Bone marrow (tissue), 2 donors: ENCODE measurements at regions not wholly inside any gene's neighbourhood (a gene's known extent, or its start where the extent isn't known, plus 50 kb on each side); places are given as distances from the start of the nearest gene placed in this dataset.
"Not testable (repeated sequence)": the region's sequence is repeated elsewhere in the genome, so short reads cannot be mapped to it uniquely, and the experiment has no call there.

Source experiments
- DNase-seq, 2 donors: peaks; one replicate each; lab custom pipeline; 2025; lab: John Stamatoyannopoulos, UW

DNA sequence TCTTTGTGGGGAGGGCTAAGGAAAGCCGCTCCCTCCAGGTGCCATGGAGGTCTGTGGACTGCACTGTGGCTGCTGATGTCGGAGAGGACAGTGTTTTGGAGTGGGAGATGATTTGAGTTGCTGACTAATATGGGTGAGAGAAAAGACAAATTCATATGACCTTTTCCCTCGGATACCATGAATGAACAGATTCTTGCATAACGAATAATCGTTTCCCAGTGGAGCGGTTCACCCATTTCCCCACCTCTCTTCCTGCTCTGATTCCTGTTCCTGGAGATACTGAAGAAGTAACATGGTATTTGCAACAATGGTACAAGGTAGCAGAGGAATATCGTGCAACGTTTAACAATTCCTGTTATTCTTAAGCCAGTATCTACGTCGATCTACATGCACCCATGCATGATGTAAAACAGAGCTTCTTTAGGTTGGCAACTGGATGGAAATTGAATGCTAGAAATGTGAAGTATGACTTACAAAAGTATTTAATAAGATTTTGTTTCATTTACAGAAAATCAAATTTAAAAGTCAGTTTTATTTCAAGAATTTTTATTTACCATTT lies 227.1 kb downstream of the TOMM20 start:
- DNase-seq: no peak

- no peak for DNase-seq
Measured at GRCh38 chr1:234900595-234900994, 228.0 kb downstream of the TOMM20 start.

- DNase-seq: no peak
Measured at GRCh38 chr1:234899730-234900072, 228.9 kb downstream of the TOMM20 start.

GRCh38 chr1:234899041-234899729 lies 229.5 kb downstream of the TOMM20 start:
- DNase-seq: no peak

DNA sequence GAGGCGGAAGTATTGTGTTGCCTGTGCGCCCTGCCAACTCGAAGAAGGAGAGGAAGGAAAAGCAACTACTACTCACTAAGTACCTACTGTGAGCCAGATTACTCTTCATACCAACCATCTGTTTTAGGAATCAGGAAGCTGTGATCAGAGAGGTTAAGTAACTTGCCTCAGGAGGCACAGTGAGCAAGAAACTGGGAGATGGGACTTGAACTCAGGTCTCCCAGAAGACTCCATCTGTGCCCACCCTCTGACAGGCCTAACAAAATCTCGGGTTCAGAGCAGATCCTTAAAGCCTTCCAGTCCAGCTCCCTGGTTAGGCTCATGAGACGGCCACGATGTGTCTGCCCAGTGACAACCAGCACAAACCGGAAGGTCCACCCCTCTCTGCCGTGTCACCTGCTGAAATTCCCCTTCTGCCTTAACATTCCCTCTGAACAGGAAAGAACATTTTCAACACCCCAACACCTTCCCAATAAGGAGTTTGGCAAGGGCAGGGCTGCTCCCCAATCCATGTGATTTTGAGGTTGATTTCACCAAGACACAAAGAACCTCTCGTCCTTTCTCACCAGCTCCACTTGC lies 230.1 kb downstream of the TOMM20 start:
- DNase-seq: no peak

DNA sequence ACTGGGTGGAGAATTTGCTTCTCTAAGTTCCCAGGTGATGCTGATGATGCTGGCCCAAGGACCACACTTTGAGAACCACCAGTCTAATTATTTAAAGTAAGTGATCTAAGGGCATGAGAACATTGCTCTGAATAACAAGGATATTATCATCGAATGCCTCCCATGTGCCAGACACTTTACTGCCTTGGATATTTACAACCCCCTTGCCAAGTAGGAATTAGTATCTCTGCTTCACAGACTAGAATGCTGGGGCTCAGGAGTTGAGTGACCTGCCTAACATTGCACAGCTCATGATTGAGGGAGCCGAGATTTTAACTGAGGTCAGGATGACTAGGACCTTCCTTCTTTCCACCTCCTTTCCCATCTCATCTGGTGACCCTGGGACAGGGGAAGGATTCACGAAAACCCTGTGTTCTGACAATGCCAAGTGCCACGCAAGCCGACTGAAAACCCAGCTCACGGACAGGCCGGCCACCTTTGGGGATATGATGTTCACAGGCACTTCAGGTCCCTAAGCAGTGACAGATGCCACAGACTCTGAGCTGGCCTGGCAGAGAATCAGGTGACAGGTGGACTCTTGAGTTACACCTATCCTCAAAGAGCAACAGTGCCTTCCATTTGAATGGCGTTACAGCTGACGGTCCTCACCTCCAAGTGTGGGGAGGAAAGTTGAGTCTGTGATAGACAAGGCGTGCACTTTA lies 230.7 kb downstream of the TOMM20 start:
- no peak for DNase-seq

DNA sequence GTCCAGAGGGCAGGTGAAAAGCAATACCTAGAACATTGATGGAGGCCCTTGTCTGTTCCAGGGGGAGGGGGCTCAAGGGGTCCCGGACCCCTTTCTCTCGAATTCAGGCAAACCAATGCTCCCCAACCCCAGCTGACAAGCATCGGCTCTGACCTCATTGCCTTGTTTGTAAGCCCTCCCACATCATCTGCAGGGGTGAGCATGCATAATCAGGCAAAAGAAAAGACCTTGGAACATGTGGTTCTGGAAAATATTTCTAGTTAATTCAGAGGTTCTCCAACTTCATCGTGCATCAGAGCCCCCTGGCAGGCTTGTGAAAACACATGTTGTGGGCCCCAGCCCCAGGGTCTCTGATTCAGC lies 231.3 kb downstream of the TOMM20 start:
- DNase-seq: no peak

DNA sequence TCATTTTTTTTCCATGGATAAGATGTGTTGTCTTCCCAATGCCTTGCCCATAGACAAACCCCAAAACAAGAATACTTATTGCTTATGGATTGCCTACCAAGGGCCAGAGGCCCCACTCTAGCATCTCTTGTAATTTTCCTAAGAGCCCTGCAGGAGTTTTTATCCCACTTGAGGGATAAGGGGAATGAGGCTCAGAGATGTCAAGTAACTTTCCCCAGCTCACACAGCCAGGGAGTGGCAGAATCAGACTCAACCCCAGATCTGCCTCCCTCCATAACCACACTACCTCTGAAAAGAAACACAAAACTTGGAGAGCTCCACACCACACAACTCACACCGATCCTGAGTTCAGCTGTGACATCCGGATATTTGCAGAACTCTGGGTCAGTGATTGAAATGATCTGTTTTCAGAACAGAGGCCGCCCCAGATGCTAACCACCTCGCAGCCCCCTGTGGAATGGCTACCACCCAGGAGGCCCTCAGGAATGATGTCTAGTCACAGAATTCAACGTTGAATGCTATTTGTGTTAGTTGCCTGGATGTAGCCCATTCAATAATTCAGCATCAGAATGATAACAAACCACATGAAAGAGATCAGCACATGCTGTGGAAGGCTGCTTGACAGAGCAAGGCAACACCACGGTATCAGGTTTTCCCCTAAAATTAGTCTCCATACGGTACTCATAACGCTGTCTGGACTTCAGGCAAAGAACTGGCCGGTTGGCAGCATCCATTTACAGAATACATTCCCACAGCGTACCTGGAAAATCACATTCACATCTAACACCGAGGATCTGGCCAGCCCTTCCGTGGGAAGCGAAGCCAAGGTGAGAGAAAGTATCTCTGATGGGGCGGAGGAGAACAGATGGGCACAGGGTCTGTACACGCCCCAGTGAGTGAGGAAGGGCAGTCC lies 231.9 kb downstream of the TOMM20 start:
- DNase-seq: no peak

GRCh38 chr1:234893725-234894630 lies 234.7 kb downstream of the TOMM20 start:
- peak; percentile 18 to 76 for DNase-seq

- no peak for DNase-seq
Measured at GRCh38 chr1:234893359-234893724, 235.3 kb downstream of the TOMM20 start.

- no peak for DNase-seq
Measured at GRCh38 chr1:234892642-234893041, 236.0 kb downstream of the TOMM20 start.

DNA sequence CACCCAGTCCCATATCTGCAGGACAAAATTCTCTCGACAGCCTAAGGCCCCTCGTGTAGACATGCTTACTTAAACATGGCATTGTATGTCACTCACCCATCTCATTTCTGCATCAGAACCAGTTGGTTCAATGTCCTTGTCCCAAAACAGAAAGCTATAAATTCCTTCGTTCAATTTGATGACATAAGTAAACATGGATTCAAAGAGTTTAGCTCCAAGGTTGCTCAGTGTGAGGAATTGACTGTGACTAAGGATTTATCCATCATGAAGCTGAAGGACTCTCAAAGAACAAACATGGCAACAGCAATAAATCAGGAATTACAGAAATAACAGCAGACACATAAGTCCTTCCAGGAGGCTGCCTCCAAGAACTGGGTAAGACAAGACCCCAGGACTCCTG lies 237.2 kb downstream of the TOMM20 start:
- no peak for DNase-seq

GRCh38 chr1:234889643-234890042 lies 239.0 kb downstream of the TOMM20 start:
- DNase-seq: no peak

DNA sequence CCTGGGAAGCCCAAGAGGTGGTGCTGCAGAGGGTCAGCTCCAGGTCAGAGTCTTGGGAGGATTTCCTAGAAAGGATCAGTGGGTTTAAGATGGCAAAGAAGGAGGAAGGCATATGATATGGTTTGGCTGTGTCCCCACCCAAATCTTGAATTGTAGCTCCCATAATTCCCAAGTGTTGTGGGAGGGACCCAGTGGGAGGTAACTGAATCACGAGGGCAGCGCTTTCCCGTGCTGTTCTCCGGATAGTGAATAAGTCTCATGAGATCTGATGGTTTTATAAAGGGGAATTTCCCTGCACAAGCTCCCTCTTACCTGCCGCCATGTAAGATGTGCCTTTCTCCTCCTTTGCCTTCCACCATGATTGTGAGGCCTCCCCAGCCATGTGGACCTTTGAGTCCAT lies 240.4 kb downstream of the TOMM20 start:
- not testable (repeated sequence) for DNase-seq

- no peak for DNase-seq
Measured at GRCh38 chr1:234887016-234887900, 241.4 kb downstream of the TOMM20 start.

DNA sequence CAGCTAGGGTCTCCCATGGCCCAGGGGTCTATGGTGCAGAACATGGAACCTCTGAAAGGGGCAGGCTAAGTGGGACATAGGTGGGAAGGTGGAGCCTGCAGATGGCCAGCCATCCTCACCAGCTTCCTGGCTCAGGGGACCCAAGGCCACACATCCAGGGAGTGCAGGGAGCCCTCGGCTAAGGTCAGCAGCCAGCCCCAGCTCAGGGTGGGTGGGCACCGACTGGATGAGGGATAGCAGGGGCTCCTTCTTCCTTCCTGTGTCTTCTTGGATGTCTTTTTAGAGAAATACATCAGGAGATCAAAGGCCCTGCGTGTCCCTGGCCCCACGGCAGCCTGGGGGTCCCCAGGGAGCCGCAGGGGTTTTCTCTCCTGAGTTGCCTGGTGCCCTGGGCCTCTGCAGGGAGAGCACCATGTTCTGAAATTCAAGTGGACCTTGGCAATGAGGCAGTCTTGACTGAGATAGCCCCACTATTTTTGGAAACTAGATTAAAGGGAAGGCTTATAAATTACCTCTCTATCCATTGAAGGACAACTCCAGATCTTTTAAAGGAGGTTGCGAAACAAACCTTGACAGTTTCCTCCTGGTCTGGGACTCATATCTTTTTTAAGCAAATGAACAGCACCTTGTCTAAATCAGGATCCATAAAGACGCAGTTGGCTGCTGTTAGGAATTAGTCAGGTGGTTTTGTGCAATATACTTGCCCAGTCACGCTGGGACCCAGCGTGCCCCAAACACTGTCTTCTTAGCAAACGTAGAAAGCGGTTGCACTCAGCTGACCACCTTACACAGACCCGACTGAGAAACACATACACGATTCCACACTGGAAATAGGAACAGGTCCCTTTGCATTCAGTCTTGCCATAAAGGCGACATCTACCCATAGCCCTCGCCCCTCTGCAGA lies 242.3 kb downstream of the TOMM20 start:
- DNase-seq: no peak

- no peak for DNase-seq
Measured at GRCh38 chr1:234885601-234886000, 243.0 kb downstream of the TOMM20 start.

DNA sequence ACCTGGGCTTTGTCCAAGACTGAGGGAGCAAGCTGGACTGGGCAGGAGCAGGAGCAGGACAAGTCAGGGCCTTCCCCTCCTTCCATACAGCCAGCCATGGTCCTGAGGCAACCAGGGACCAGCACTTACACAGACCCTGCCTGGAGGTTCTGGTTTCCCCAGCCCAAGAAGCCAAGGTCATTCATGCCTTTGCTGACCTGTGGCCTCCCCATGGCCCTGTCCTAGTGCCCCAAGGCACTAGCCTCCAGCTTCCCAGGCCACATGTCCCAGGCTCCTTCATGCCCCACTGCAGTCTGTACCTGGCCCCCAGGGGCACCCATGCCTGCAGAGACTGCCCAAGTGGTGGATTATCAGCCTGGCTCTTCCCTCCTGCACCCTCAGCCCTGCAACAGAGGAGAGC lies 243.9 kb downstream of the TOMM20 start:
- DNase-seq: no peak

GRCh38 chr1:234884006-234884405 lies 244.6 kb downstream of the TOMM20 start:
- no peak for DNase-seq
